Prostate gland (tissue), 2 donors: ENCODE measurements at regions not wholly inside any gene's neighbourhood (a gene's known extent, or its start where the extent isn't known, plus 50 kb on each side); places are given as distances from the start of the nearest gene placed in this dataset.

Experiments
- DNase-seq: peaks from one replicate; pipeline ENCODE4 v3.0.0-alpha.2; 2019; ENCODE audit warnings: low spot score
- H3K27ac ChIP-seq, 2 donors: fragments of 200-600 bp; sonication (generic); 2 replicates each; pipeline ENCODE4 v1.5.1; 2017 to 2019
- H3K27me3 ChIP-seq: fragments of 200-600 bp; sonication (generic); replicated peaks from 2 replicates; pipeline ENCODE4 v1.5.1; 2019; ENCODE audit not compliant: insufficient read depth
- H3K36me3 ChIP-seq, 2 donors: fragments of 200-600 bp; sonication (generic); 1 replicate in 1 of 2; 2 replicates in 1 of 2; pipeline versions ENCODE4 v1.5.1 to v1.8.1; 2017 to 2019
- H3K4me1 ChIP-seq: fragments of 200-600 bp; sonication (generic); replicated peaks from 2 replicates; pipeline ENCODE4 v1.5.1; 2019
- H3K4me3 ChIP-seq, 2 donors: fragments of 200-600 bp; sonication (generic); 2 replicates each; pipeline ENCODE4 v1.5.1; 2017 to 2019
- H3K9me3 ChIP-seq: fragments of 200-600 bp; sonication (generic); 2 replicates; pipeline ENCODE4 v1.5.1; 2017
- CTCF ChIP-seq, 4 experiments: fragments of 200-600 bp in 2 of 4; fragments of 450-650 bp in 2 of 4; sonication (generic) in 2 of 4; IDR thresholded peaks; 1 replicate in 3 of 4; 2 replicates in 1 of 4; pipeline ENCODE4 v1.5.1; 2016 to 2019; ENCODE audit warnings: antibody characterized with exemption in 4 of 4, mild to moderate bottlenecking in 2 of 4, moderate library complexity in 2 of 4
- POLR2A ChIP-seq: fragments of 450-650 bp; IDR thresholded peaks from one replicate; pipeline ENCODE4 v1.6.1; 2016; ENCODE audit warnings: antibody characterized with exemption, mild to moderate bottlenecking
- POLR2AphosphoS5 ChIP-seq: sonication (generic); formaldehyde crosslinking; IDR thresholded peaks from one replicate; pipeline ENCODE4 v1.6.1; 2017; ENCODE audit warnings: antibody characterized with exemption
- WGBS: methylation state at CpG from one replicate; pipeline ENCODE4 v1.1.5; 2018; 5-methylcytosine and 5-hydroxymethylcytosine counted together
- intact Hi-C: fragments of 100-400 bp; cut with DNase I; formaldehyde crosslinking; loops from one replicate; pipeline ENCODE4 v1.14.2; 2022

GRCh38 chr14:34187061-34187460 lies 236.2 kb upstream of the EGLN3 start:
- no peak for TF ChIP-seq POLR2A
- TF ChIP-seq POLR2AphosphoS5, result no peak
- TF ChIP-seq CTCF (IDR thresholded peaks at IDR 0.05), result no peak
- H3K9me3 ChIP-seq, result no peaks in the 10 kb centered on the region
- intact Hi-C loops, result no loop called here
- WGBS, result 56% methylated on average over 3 of the region's 3 CpGs
- H3K4me1 ChIP-seq, result no peaks in the 10 kb centered on the region
- no peak for DNase-seq
- no peak overlapping the region for H3K4me3 ChIP-seq
- no peak overlapping the region for H3K27ac ChIP-seq
- no peaks in the 10 kb centered on the region for H3K27me3 ChIP-seq
- H3K36me3 ChIP-seq, result no peaks in the 10 kb centered on the region

- no peaks in the 10 kb centered on the region for H3K9me3 ChIP-seq
- no peak overlapping the region for H3K4me3 ChIP-seq
- WGBS, result 75% methylated on average over 2 of the region's 2 CpGs
- H3K36me3 ChIP-seq, result no peaks in the 10 kb centered on the region
- no peaks in the 10 kb centered on the region for H3K27me3 ChIP-seq
- H3K27ac ChIP-seq, result no peak overlapping the region
- intact Hi-C loops, result no loop called here
- no peaks in the 10 kb centered on the region for H3K4me1 ChIP-seq
- TF ChIP-seq POLR2A (no peak), CTCF (IDR thresholded peaks at IDR 0.05) (no peak), POLR2AphosphoS5 (no peak)
- DNase-seq, result no peak
Measured at GRCh38 chr14:34184126-34184525, 233.3 kb upstream of the EGLN3 start.

- Histone ChIP-seq H3K4me3 (no peak overlapping the region), H3K36me3 (no peaks in the 10 kb centered on the region), H3K4me1 (no peaks in the 10 kb centered on the region), H3K9me3 (no peaks in the 10 kb centered on the region), H3K27me3 (no peaks in the 10 kb centered on the region), H3K27ac (no peak overlapping the region)
- 93% methylated on average over 7 of the region's 7 CpGs for WGBS
- TF ChIP-seq CTCF (IDR thresholded peaks at IDR 0.05) (no peak), POLR2A (no peak), POLR2AphosphoS5 (no peak)
- intact Hi-C loops, result no loop called here
- DNase-seq, result no peak
Measured at GRCh38 chr14:34183478-34183877, 232.6 kb upstream of the EGLN3 start.

- no peak for TF ChIP-seq POLR2AphosphoS5
- TF ChIP-seq POLR2A, result no peak
- no peak for TF ChIP-seq CTCF (IDR thresholded peaks at IDR 0.05)
- H3K27me3 ChIP-seq, result no peaks in the 10 kb centered on the region
- no peaks in the 10 kb centered on the region for H3K4me1 ChIP-seq
- DNase-seq, result no peak
- intact Hi-C loops, result no loop called here
- no peaks in the 10 kb centered on the region for H3K9me3 ChIP-seq
- no peak overlapping the region for H3K27ac ChIP-seq
- 61% methylated on average over 2 of the region's 2 CpGs for WGBS
- H3K36me3 ChIP-seq, result no peaks in the 10 kb centered on the region
- H3K4me3 ChIP-seq, result no peak overlapping the region
Measured at GRCh38 chr14:34181338-34181737, 230.5 kb upstream of the EGLN3 start.

- intact Hi-C loops, result no loop called here
- Histone ChIP-seq H3K4me1 (no peaks in the 10 kb centered on the region), H3K27me3 (no peaks in the 10 kb centered on the region), H3K4me3 (no peak overlapping the region), H3K27ac (no peak overlapping the region), H3K9me3 (no peaks in the 10 kb centered on the region), H3K36me3 (no peaks in the 10 kb centered on the region)
- no peak for DNase-seq
- TF ChIP-seq POLR2A (no peak), CTCF (IDR thresholded peaks at IDR 0.05) (no peak)
- 90% methylated on average over 2 of the region's 2 CpGs for WGBS
Measured at GRCh38 chr14:34180869-34181268, 230.0 kb upstream of the EGLN3 start.
